ENCODE measurements at regions not wholly inside any gene's neighbourhood (a gene's known extent, or its start where the extent isn't known, plus 50 kb on each side); places are given as distances from the start of the nearest gene placed in this dataset.

- DNase-seq, result no peak
- H3K36me3 Mint-ChIP-seq (ENCODE audit: low read depth), result no peaks in the 10 kb centered on the region
- H3K9me3 Mint-ChIP-seq, result no peaks in the 10 kb centered on the region
- H3K4me1 Mint-ChIP-seq, result peaks cover 52% of the 10 kb centered on the region
- peaks cover 56% of the 10 kb centered on the region for H3K27me3 Mint-ChIP-seq (ENCODE audit: low read depth, poor library complexity)
- no peak overlapping the region for H3K27ac Mint-ChIP-seq
- no peak for TF ChIP-seq CTCF (IDR thresholded peaks at IDR 0.05)
- no peak overlapping the region for H3K4me3 Mint-ChIP-seq
These were observed 270.0 kb upstream of the HES1 start for GRCh38 chr3:193865896-193866480.

GRCh38 chr3:193868590-193868989 is 267.4 kb upstream of the HES1 start:
- no peak overlapping the region for H3K4me3 Mint-ChIP-seq
- peaks cover 62% of the 10 kb centered on the region for H3K27me3 Mint-ChIP-seq (ENCODE audit: low read depth, poor library complexity)
- peaks cover 39% of the 10 kb centered on the region for H3K4me1 Mint-ChIP-seq
- DNase-seq, result no peak
- no peak for TF ChIP-seq CTCF (IDR thresholded peaks at IDR 0.05)
- H3K36me3 Mint-ChIP-seq (ENCODE audit: low read depth), result no peaks in the 10 kb centered on the region
- no peak overlapping the region for H3K27ac Mint-ChIP-seq
- H3K9me3 Mint-ChIP-seq, result no peaks in the 10 kb centered on the region

- DNase-seq, result peak; percentile 51
- Mint-ChIP-seq H3K4me1 (peaks cover 37% of the 10 kb centered on the region), H3K27ac (no peak overlapping the region), H3K27me3 (ENCODE audit: low read depth, poor library complexity) (peaks cover 66% of the 10 kb centered on the region), H3K9me3 (no peaks in the 10 kb centered on the region), H3K4me3 (peak overlapping the region; percentile 41), H3K36me3 (ENCODE audit: low read depth) (no peaks in the 10 kb centered on the region)
- no peak for TF ChIP-seq CTCF (IDR thresholded peaks at IDR 0.05)
These were observed 266.4 kb upstream of the HES1 start for GRCh38 chr3:193869221-193870201.

GRCh38 chr3:193870376-193871219 is 265.4 kb upstream of the HES1 start:
- H3K4me3 Mint-ChIP-seq, result peak overlapping the region; percentile 30
- no peaks in the 10 kb centered on the region for H3K36me3 Mint-ChIP-seq (ENCODE audit: low read depth)
- peak overlapping the region; percentile 93 for H3K27ac Mint-ChIP-seq
- no peak for DNase-seq
- H3K27me3 Mint-ChIP-seq (ENCODE audit: low read depth, poor library complexity), result peaks cover 63% of the 10 kb centered on the region
- peaks cover 48% of the 10 kb centered on the region for H3K4me1 Mint-ChIP-seq
- H3K9me3 Mint-ChIP-seq, result no peaks in the 10 kb centered on the region
- TF ChIP-seq CTCF (IDR thresholded peaks at IDR 0.05), result no peak

- Mint-ChIP-seq H3K27ac (no peak overlapping the region), H3K27me3 (ENCODE audit: low read depth, poor library complexity) (peaks cover 59% of the 10 kb centered on the region), H3K9me3 (no peaks in the 10 kb centered on the region), H3K4me3 (no peak overlapping the region), H3K4me1 (peaks cover 54% of the 10 kb centered on the region), H3K36me3 (ENCODE audit: low read depth) (no peaks in the 10 kb centered on the region)
- no peak for TF ChIP-seq CTCF (IDR thresholded peaks at IDR 0.05)
- no peak for DNase-seq
These were observed 264.8 kb upstream of the HES1 start for GRCh38 chr3:193871220-193871485.

All from nephron progenitor cell (in vitro differentiated cells).